Inferior parietal cortex (tissue), 1 donor: ENCODE measurements at regions not wholly inside any gene's neighbourhood (a gene's known extent, or its start where the extent isn't known, plus 50 kb on each side); places are given as distances from the start of the nearest gene placed in this dataset.
"Not testable (repeated sequence)": the region's sequence is repeated elsewhere in the genome, so short reads cannot be mapped to it uniquely, and the experiment has no call there.

Experiments used
- DNase-seq: peaks from one replicate; pipeline ENCODE4 v3.0.0-alpha.2; 2016; ENCODE audit errors: extremely low spot score

GRCh38 chrX:93868289-93868965 is 194.4 kb downstream of the FAM133A start:
- DNase-seq: no peak

GRCh38 chrX:93874554-93874953 is 200.5 kb downstream of the FAM133A start:
- DNase-seq: peak; percentile 55

- DNase-seq: no peak
Observed at GRCh38 chrX:93875621-93876282, 201.7 kb downstream of the FAM133A start.

- not testable (repeated sequence) for DNase-seq
Observed at GRCh38 chrX:93921041-93921440, 247.0 kb downstream of the FAM133A start.

- DNase-seq: peak; percentile 1
Observed at GRCh38 chrX:93932471-93933220, 258.6 kb downstream of the FAM133A start.

- DNase-seq: no peak
Observed at GRCh38 chrX:93977641-93978040, 303.6 kb downstream of the FAM133A start.

- no peak for DNase-seq
Observed at GRCh38 chrX:93985344-93986307, 311.6 kb downstream of the FAM133A start.
